ENCODE measurements at regions not wholly inside any gene's neighbourhood (a gene's known extent, or its start where the extent isn't known, plus 50 kb on each side); places are given as distances from the start of the nearest gene placed in this dataset.
"Not testable (repeated sequence)": the region's sequence is repeated elsewhere in the genome, so short reads cannot be mapped to it uniquely, and the experiment has no call there.

DNA sequence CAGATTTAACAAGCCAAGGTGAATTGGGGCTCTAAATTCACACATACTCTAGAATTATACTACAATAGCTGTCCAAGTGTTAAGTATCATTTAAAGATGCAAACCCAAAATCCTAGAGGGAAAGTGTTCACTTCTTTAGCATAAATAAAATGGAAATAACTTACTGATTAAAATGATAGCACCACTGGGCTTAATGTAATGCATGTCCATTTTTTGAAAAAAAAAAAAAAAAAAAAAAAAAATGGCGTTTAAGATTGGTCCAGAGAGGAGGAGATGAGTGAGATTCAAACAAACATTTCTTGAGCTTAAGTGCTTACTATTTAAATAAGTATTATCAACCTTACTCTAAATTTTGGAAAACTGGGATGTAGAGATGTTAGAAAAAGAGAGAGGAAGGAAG lies 251.5 kb upstream of the CWC22 start:
- no peak for DNase-seq

DNA sequence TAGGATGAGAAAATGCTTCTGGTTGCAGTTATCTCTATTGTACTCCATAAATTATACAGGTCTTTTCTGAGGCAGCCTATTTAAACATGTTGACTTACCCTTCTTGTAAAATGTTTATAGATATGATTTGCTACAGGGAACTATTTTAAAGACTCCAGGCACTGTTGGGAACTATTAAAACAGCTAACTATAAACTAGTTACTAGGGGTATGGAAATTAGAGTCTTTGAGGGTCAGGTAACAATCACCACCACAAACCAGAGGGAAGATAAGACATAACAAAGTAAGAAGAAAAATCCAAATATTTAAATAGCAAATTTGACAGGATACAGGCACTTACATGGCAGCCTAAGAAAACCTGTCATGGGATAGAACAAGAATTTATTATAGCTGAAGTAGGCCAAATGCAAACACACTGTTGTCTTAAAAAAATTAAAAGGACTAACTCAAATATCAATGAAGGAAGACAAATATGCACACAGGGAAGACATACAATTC lies 251.0 kb upstream of the CWC22 start:
- no peak for DNase-seq

DNA sequence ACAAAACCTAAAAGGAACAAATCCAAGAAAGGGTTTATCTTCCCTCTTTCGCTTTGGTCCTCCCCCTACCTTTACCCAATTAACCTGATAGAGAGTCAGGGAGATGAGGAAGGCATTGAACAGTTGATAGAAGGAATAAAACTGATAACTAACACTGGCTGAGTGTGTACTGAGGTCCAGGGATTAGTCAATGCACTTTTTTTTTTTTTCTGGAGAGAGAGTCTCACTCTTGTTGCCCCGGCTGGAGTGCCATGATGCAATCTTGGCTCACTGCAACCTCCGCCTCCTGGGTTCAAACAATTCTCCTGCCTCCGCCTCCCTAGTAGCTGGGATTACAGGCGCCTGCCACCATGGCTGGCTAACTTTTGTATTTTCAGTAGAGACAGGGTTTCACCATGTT lies 250.2 kb upstream of the CWC22 start:
- no peak for DNase-seq

DNA sequence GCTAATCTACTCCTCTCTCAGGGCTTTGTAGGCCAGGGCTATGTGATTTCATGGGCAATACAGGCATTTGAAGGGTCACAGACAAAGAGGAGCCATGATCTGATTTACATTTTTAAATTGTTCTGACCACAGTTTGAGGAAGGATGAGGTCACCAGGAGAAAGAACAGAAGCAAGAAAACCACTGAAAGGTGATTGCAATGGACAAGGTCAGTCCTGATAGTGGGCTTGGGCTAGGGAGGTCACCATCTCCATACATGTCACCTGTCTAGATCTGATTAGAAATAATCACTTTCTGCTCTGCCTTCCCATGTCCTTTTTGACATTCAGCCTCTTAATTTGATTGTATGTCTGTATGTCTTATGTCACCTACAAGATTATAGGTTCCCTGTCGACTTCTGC lies 248.9 kb upstream of the CWC22 start:
- no peak for DNase-seq

DNA sequence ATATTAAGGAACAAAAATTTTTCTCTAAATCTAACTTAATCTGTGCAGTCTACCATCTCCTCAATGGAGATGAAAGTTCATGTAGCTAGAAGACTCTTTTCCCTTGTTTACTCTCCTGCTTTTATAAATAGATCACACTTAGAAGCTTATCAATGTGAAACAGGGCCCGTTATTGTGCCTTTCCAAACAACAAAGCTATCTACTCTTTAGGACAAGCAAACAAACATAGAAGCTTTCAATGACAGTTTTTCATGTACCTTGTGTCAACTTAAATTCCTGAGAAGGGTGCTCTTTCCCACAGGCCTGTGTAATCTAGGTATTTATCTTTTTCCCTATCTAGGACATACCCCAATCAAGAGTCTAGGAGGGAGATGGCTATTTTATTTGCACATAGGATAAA lies 247.8 kb upstream of the CWC22 start:
- no peak for DNase-seq

DNA sequence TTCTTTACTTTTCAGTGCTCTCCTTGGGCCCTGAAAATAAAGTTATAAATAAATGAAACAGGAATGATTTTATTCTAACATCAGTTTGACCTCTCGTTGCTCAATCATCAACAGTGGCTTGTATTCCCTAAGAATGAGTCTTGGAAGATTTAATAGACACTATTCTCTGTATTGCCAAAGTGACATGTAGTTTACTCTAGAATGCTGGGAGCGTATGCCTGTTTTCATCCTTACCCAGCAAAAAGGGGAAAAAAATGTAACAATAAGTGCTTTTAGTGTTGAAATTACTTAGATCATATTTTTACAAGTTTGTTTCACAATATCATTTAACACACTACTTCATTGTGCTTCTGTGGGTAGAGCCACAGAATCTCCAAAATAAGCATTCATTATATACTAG lies 240.6 kb upstream of the CWC22 start:
- DNase-seq = no peak

DNA sequence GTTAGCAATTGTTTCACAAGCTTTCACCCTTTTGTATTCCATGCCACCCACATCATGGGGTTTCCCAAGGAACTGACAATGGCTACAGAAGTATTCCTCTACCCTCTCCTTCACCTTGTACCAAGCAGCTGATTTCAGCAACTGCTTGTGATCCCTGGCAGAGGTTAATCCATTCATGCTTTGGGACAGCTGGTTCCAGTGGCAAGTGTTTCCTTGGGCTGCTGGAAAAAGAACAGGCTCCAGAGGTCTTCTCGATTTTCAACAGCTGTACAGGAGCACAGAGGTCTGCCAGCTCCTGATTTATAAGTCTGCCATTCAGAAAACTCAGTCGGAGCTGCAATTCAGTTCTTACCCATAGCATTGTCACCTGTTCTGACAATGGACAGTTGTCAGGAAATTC lies 239.2 kb upstream of the CWC22 start:
- no peak for DNase-seq

DNA sequence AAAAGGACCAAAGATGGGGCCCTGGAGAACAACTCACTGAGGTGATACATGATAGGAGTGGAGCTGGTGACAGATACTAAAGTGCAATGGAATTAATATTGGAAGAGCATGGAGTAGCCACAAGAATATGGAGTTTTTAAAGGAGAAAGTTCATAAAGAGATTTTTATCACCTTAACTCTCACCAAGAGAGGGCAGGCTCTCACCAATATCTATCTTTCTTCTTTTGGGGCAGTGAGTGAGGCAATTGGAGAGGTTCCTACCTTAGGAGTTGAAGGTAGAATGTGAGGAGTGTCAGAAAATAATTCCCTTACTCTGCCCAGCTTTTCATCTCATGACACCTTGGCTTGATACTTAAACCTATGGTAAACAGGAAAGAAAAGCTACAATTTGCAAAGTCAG lies 233.7 kb upstream of the CWC22 start:
- peak; percentile 35 to 72 for DNase-seq

DNA sequence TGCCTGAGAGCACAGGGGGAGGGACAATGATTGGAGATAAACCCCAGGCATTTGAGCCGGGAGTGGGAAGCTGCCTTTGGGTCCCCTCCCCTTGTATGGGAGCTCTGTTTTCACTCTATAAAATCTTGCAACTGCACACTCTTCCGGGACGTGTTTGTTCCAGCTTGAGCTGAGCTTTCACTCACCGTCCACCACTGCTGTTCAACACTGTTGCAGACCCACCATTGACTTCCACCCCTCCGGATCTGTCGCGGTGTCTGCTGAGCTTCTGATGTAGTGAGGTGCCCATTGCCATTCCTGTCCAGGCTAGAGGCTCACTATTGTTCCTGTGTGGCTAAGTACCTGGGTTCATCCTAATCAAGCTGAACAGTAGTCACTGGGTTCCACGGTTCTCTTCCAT lies 231.6 kb upstream of the CWC22 start:
- DNase-seq = no peak

DNA sequence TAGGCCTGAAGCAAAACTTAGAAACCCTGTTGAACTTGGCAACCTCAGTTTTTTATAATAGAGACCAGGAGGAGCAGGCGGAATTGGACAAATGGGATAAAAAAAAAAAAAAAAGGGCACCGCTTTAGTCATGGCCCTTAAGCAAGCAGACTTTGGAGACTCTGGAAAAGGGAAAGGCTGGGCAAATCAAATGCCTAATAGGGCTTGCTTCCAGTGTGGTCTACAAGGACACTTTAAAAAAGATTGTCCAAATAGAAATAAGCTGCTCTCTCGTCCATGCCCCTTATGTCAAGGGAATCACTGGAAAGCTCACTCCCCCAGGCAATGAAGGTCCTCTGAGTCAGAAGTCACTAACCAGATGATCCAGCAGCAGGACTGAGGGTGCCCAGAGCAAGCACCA lies 229.0 kb upstream of the CWC22 start:
- not testable (repeated sequence) for DNase-seq

DNA sequence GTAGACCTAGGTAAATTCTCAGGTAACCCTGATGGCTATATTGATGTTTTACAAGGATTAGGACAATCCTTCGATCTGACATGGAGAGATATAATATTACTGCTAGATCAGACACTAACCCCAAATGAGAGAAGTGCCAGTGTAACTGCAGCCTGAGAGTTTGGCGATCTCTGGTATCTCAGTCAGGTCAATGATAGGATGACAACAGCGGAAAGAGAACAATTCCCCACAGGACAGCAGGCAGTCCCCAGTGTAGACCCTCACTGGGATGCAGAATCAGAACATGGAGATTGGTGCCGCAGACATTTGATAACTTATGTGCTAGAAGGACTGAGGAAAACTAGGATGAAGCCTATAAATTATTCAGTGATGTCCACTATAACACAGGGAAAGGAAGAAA lies 228.4 kb upstream of the CWC22 start:
- DNase-seq = not testable (repeated sequence)

DNA sequence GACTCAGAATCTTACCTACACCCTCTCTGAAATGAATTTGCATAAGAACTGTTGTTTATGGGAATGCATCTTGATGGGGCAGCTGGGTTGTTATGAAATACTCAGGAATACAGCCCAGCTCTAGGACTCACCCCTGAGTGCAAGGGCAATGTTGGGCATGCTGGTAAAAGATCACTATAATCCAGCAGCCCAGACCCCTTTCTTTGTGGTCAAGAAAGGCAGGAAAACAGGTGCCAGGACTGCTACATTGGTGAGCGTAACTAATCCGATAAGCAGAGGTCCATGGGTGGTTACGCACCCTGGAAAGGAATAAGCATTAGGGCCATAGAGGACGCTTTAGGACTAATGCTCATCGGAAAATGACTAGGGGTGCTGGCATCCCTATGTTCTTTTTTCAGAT lies 227.9 kb upstream of the CWC22 start:
- not testable (repeated sequence) for DNase-seq

DNA sequence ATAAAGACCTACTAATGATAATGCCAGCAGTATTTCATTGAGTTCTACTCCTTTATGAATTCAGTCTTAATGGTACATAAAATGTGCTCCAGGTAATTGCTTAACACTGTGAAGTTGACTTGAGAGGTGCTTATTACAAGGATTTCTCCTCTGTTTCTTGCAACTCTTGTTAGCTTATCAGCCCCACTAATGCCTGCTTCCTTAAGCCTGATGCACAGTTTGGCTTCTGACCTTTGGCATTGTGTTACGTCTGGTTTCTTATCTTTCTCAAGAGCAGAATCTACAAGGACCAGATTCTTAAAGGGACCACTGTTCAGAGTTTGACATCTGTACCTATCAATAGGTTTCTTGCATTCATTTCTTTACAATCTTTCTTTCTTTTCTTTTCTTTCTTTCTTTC lies 223.9 kb upstream of the CWC22 start:
- DNase-seq = no peak

DNA sequence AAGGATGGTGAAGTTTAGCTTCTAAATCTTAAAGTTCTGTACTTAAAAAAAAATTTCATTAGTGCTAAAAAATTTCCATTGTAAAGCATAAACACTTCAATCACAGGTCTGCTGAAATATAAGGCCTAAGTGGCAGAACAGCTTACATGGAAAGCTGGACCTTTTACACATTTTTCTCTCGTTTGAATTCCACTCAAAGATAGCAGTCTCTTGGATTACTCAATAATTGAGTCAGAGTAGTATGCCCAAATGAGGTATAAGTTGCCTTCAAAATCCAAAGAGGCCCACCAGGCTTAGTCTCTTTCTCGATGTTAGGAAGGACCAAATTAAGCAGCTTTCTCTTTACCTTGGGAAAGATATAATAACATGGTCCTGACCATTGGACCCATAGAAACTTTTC lies 220.4 kb upstream of the CWC22 start:
- no peak for DNase-seq

DNA sequence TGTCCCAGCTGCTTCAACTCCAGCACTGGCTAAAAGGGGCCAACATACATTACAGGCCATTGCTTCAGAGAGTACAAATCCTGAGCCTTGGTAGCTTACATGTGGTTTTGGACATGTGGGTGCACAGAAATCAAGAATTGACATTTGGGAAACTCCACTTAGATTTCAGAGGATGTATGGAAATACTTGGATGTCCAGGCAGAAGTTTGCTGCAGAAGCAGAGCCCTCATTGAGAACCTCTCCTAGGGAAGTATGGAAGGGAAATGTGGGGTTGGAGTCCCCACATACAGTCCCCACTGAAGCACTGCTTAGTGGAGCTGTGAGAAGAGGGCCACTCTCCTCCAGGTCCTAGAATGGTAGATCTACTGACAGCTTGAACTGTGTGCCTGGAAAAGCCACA lies 218.0 kb upstream of the CWC22 start:
- DNase-seq = no peak

DNA sequence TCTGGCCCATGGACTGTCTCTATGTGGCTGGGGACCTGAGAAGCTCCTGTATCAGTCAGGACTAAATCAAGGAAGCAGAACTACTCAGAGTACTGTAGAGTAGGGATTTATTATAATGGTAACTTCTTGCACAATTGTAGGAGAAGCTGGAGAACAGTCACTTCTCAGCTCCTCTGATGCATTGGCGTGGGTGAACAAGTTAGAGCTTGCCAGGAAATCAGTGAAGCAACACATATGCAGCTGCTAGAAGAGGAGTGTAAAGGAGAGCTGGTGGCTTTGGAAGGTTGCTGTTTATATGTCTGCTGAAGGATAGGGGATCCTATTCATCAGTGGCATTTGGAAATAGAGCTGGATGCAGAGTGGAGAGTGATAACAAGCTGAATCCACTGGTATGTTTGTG lies 215.5 kb upstream of the CWC22 start:
- no peak for DNase-seq

DNA sequence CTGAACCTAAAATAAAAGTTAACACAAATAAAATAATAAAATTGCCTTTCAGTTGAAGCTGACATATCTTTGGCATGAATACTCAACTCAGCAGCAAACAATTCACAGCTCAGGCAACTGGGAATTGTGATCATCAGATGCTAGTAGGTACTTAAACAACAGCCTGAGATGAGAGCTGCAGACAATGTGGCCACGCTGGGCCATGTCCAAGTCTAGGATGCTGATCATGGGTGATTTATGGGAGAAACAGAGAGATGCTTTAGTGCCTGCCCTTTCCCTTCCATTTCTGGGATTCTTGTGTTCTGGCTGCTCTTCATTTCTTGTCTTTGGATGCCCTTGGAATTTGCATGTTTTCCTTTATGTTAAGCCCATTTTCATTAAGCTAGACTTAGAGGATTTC lies 212.4 kb upstream of the CWC22 start:
- no peak for DNase-seq

DNA sequence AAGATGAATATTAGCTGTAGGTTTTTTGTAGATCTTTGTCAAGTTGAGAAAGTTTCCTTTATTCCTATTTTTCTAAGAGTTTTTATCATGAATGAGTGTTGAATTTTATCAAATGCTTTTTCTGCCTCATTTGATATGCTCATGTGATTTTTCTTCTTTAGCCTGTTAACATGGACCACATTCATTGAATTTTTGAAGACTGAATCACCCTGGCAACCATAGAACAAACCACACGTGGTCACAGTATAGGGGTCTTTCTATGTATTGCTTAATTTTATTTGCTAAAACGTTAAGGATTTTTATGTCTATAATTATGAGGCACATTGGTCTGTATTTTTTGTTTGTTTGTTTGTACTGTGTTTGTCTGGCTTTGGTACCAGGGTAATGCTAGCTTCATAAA lies 201.7 kb upstream of the CWC22 start:
- no peak for DNase-seq

DNA sequence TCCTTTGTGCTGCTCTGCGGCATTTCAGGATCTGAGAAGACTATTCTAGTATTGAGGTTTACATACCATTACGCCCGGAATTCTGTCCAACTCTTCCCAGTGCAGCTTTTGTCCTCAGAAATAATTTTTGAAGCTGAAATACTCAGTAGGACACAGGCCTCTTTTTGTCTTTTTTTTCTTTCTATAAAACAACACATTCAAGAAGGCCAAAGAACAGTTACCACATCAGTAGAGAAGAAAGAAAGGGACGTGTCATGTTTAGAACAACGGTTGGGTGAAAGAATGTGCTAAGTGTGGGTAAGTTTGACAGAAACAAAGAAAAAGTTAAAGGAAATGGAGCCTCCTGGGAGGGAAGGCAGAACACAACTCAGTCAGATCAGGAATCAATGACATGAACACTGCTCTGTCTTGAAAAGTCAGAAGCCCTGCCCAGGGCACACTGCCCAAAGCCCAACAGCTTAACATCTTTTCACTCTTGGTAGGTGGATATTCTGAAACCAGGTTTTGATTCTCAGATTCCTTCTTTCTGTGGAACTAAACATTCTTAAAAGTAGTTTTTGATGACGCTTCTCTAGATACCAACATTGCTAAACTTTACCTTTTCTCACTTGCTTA lies 198.6 kb upstream of the CWC22 start:
- no peak for DNase-seq

DNA sequence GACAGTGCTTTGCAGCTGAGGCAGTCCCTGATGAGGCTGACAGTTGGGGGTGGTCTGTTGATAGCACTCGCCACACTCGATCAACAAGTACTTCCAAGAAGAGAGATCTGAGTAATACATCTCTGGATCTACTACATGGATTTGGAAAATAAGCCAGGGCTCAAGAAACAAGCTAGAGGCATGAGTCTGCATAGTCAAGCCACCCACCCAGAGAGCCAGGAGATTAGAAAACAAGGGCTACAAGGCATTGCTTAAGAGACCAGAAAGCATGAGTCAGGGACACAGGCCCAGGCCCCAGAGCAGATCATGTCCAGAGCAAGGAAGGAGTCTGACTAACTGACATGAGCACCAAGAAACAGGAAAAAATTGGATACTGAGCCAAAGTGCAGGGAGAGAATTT lies 196.9 kb upstream of the CWC22 start:
- DNase-seq = no peak

DNA sequence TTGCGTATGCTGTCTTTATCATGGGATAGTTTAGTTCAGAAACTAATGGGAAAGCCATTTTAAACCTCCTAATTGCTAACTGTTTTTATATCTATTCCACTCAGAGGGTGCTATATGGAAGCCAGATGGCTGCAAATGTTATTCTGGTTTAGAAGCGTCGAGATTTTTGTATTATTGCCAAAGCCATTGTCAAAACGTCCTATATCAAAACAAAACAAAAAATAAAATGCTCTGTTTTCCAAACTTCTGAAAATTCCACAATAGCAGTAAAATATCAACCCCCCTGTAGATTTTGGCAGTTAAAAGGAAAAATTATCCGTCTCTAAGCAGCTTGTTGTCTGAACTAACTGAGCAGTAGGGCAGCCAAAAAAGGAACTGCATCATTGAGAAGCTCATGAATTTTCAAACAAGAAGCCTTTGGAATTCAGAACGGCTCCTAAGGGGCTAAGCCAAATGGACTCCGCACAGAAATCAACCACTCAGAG lies 195.4 kb upstream of the CWC22 start:
- DNase-seq = no peak

DNA sequence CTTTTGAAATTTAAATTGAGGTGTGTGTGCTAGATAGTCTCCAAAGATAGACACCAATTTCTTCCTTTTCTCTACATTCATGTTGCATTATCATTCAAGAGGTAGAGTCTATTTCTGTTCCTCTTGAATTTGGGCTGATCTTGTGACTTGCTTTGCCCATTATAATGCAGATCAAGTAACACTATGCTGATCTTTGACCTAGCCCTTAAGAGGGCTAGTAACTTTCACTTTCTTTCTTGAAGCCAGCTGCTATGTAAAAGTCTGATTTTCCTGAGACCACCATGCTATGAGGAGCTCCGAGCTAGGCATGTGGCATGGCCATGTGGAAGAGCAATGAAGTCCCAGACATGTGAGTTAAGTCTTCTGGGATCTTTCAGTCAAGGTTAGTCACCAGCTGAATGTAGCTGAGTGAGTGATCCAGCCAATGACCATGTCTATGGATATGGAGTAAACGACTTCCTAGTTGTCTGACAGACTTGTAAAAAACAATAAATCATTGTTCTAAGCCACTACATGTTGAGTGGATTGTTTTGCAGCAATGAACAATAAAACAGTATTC lies 189.4 kb upstream of the CWC22 start:
- DNase-seq = no peak

DNA sequence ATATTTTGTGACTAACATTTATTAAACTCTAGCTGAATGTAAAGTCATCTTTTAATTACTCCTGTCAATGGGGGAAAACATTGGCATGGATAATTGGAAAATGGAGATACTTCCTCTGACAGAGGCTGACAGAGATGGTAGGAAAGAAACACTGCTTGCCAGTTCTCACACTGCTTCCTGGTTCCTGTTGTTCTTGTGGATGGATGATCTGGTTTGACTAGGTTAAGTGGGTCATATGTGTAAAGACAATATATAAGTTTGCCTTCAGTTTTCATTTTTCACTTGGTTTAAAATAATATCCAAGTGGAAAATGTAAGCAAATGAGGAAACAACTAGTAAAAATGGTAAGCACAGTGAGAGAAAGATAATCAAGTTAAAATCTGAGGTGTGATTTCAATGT lies 188.8 kb upstream of the CWC22 start:
- DNase-seq = no peak

DNA sequence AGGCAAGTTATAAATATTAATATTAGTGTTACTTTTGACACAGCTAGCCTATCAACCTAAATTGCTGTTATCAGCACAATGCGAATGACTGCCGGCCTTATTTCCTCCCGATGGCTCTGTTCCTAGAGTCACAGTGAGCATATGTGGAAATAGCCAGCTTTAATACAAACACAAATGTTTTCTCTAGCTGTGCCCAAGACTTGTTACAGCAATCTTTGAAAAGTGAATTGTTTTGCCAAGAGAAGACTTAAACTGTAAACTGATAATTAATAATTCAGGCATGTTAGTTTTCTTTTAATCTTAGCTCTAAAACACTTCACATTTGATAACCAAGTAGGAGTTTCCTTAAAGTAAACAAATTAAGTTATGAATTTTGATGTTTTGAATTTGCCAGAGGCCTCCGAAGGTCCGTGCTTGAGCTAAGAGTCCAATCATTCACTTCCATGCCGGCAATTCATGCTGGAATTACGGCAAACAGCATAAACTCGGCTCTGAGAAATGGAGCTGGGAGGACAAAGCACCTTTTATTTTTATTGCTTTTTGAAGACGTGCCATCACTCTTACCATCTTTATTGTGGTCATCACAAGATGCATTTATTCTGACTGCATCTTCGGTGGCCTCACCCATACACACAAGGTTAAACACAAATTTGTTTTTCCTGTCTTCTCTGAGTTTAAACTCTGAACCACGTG lies 184.5 kb upstream of the CWC22 start:
- DNase-seq = no peak

DNA sequence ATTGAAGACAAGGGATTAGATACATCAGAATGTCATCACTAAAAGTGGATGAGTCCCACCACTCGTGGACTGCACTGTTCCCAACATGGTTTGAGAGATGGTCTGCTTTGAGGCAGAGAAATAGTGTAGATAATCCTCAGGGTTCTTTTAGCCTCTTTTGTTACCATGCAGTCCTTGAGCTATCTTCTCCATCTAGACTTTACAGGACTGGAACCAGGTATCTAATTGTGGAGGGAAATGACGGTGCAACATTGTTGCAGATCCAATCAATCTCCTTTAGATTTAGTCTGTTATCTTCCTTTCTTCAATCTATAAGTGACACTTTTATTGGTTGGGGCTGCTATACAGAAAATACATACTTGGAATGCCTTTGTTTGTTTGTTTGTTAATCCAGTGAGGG lies 183.8 kb upstream of the CWC22 start:
- DNase-seq = no peak

Data from Kasumi-1 (cell line).